ENCODE measurements at regions not wholly inside any gene's neighbourhood (a gene's known extent, or its start where the extent isn't known, plus 50 kb on each side); places are given as distances from the start of the nearest gene placed in this dataset.

DNA sequence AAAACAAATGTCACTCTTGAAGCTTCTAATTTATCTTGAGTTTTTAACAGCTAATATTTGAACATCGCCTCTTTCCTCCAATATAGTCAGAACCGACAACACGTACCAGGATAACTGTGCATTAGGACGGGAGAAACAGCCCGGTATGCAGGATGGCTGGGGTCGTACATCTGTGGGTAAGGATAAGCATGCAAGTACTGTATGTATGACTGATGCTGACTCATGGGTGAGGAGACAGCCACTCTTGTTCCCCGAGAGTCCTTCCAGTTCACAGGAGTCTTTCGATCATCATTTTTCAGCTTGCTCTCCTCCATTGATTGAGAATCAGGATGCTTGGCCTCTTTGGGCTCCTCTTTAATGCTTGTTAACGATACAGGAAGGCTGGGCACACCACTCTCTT lies 102.3 kb downstream of the ZNF608 start (continued):
- TF ChIP-seq ETS1 (conservative IDR thresholded peaks at IDR 0.05; ENCODE audit: control insufficient read depth, low read depth, low read length), result no peak
- TF ChIP-seq, protein P1, sequence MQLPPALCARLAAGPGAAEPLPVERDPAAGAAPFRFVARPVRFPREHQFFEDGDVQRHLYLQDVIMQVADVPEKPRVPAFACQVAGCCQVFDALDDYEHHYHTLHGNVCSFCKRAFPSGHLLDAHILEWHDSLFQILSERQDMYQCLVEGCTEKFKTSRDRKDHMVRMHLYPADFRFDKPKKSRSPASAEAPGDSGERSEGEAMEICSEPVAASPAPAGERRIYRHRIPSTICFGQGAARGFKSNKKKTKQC (CRISPR knock-in tag; IDR thresholded peaks at IDR 0.05), result no peak
- TF ChIP-seq CBX5 (IDR thresholded peaks at IDR 0.05; ENCODE audit: borderline replicate concordance, low read depth), result no peak
- TF ChIP-seq ATF4 (CRISPR knock-in tag; IDR thresholded peaks at IDR 0.05), result no peak
- TF ChIP-seq SAFB (IDR thresholded peaks at IDR 0.05; ENCODE audit: borderline replicate concordance, low read depth, low read length), result no peak
- TF ChIP-seq RAD51 (IDR thresholded peaks at IDR 0.05; ENCODE audit: borderline replicate concordance, low read depth), result no peak
- no peak for TF ChIP-seq NELFE (IDR thresholded peaks at IDR 0.05; ENCODE audit: insufficient read depth, insufficient read length)
- no peak for TF ChIP-seq CHD4 (IDR thresholded peaks at IDR 0.05; ENCODE audit: insufficient read depth, insufficient replicate concordance, low read depth, low read length, poor library complexity, severe bottlenecking)
- no peak for TF ChIP-seq REST (IDR thresholded peaks at IDR 0.05; ENCODE audit: borderline replicate concordance)
- no peak for TF ChIP-seq REST (CRISPR knock-in tag; IDR thresholded peaks at IDR 0.05; ENCODE audit: low read depth)
- no peak for TF ChIP-seq U2AF2 (optimal IDR thresholded peaks at IDR 0.05; ENCODE audit: low read depth, low read length)
- no peak for TF ChIP-seq POLR2AphosphoS2 (IDR thresholded peaks at IDR 0.05; ENCODE audit: low read length)
- peak; percentile 59; the same call in 1 of the 2 replicates for TF ChIP-seq ZBTB7A (IDR thresholded peaks at IDR 0.05; ENCODE audit: borderline replicate concordance, control insufficient read depth, low read depth, low read length)
- TF ChIP-seq ZNF24 (IDR thresholded peaks at IDR 0.05), result no peak
- TF ChIP-seq, protein P2, sequence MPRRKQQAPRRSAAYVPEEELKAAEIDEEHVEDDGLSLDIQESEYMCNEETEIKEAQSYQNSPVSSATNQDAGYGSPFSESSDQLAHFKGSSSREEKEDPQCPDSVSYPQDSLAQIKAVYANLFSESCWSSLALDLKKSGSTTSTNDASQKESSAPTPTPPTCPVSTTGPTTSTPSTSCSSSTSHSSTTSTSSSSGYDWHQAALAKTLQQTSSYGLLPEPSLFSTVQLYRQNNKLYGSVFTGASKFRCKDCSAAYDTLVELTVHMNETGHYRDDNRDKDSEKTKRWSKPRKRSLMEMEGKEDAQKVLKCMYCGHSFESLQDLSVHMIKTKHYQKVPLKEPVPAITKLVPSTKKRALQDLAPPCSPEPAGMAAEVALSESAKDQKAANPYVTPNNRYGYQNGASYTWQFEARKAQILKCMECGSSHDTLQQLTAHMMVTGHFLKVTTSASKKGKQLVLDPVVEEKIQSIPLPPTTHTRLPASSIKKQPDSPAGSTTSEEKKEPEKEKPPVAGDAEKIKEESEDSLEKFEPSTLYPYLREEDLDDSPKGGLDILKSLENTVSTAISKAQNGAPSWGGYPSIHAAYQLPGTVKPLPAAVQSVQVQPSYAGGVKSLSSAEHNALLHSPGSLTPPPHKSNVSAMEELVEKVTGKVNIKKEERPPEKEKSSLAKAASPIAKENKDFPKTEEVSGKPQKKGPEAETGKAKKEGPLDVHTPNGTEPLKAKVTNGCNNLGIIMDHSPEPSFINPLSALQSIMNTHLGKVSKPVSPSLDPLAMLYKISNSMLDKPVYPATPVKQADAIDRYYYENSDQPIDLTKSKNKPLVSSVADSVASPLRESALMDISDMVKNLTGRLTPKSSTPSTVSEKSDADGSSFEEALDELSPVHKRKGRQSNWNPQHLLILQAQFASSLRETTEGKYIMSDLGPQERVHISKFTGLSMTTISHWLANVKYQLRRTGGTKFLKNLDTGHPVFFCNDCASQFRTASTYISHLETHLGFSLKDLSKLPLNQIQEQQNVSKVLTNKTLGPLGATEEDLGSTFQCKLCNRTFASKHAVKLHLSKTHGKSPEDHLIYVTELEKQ (CRISPR knock-in tag; IDR thresholded peaks at IDR 0.05), result no peak

All from K562 (cell line).